BLaER1 (cell line): ENCODE measurements at regions not wholly inside any gene's neighbourhood (a gene's known extent, or its start where the extent isn't known, plus 50 kb on each side); places are given as distances from the start of the nearest gene placed in this dataset.
A peak's percentile ranks its signal among the peaks of the same experiment; 100 is the strongest.
"Not testable (repeated sequence)": the region's sequence is repeated elsewhere in the genome, so short reads cannot be mapped to it uniquely, and the experiment has no call there.

Experiments
- H3K27ac ChIP-seq: shearing (Covaris generic); formaldehyde crosslinking; 2 replicates; pipeline ENCODE4 v1.8.1; 2022
- H3K27me3 ChIP-seq: shearing (Covaris generic); formaldehyde crosslinking; 2 replicates; pipeline ENCODE4 v1.8.1; 2022
- H3K36me3 ChIP-seq: shearing (Covaris generic); formaldehyde crosslinking; 2 replicates; pipeline ENCODE4 v1.8.1; 2022
- H3K4me1 ChIP-seq: shearing (Covaris generic); formaldehyde crosslinking; 2 replicates; pipeline ENCODE4 v1.8.1; 2022
- H3K4me2 ChIP-seq: shearing (Covaris generic); formaldehyde crosslinking; 2 replicates; pipeline ENCODE4 v1.8.1; 2022
- H3K4me3 ChIP-seq: shearing (Covaris generic); formaldehyde crosslinking; 2 replicates; pipeline ENCODE4 v1.8.1; 2022
- H3K9ac ChIP-seq: shearing (Covaris generic); formaldehyde crosslinking; 2 replicates; pipeline ENCODE4 v1.8.1; 2022
- H3K9me3 ChIP-seq: shearing (Covaris generic); formaldehyde crosslinking; 2 replicates; pipeline ENCODE4 v1.8.1; 2022
- H4K20me1 ChIP-seq: shearing (Covaris generic); formaldehyde crosslinking; 2 replicates; pipeline ENCODE4 v1.8.1; 2022
- Cebpa-rat ChIP-seq: shearing (Covaris generic); IDR thresholded peaks from 2 replicates; pipeline ENCODE4 v1.8.1; 2022

DNA sequence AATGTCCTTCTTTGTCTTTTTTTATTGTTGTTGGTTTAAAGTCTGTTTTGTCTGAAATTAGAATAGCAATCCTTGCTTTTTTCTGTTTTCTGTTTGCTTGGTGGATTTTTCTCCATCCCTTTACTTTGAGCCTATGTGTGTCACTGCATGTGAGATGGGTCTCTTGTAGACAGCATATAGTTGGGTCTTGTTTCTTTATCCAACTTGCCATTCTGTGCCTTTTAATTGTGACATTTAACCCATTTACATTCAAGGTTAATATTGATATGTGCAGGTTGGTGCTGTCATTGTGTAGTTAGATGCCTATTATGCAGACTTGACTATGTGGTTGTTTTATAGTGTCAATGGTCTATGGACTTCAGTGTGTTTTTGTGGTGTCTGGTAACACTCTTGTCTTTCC is 197.5 kb upstream of the FN1 start:
- H3K27ac ChIP-seq: no peak overlapping the region
- no peaks in the 10 kb centered on the region for H3K4me1 ChIP-seq
- no peaks in the 10 kb centered on the region for H3K36me3 ChIP-seq
- no peaks in the 10 kb centered on the region for H3K27me3 ChIP-seq
- no peak overlapping the region for H3K9ac ChIP-seq
- no peak for TF ChIP-seq Cebpa-rat
- H3K4me3 ChIP-seq: no peak overlapping the region
- H3K4me2 ChIP-seq: no peak overlapping the region
- H4K20me1 ChIP-seq: no peaks in the 10 kb centered on the region
- peaks cover 17% of the 10 kb centered on the region for H3K9me3 ChIP-seq

GRCh38 chr2:215631696-215632095 is 195.8 kb upstream of the FN1 start:
- Histone ChIP-seq H3K36me3 (no peaks in the 10 kb centered on the region), H3K4me1 (no peaks in the 10 kb centered on the region), H3K9me3 (peaks cover 13% of the 10 kb centered on the region), H3K4me2 (no peak overlapping the region), H3K27me3 (no peaks in the 10 kb centered on the region), H3K27ac (no peak overlapping the region), H4K20me1 (no peaks in the 10 kb centered on the region), H3K4me3 (no peak overlapping the region), H3K9ac (no peak overlapping the region)
- no peak for TF ChIP-seq Cebpa-rat

GRCh38 chr2:215630796-215631195 is 194.9 kb upstream of the FN1 start:
- H3K9me3 ChIP-seq: peaks cover 13% of the 10 kb centered on the region
- H4K20me1 ChIP-seq, H3K27ac ChIP-seq, H3K4me3 ChIP-seq, H3K4me2 ChIP-seq, H3K4me1 ChIP-seq, H3K27me3 ChIP-seq, H3K9ac ChIP-seq, H3K36me3 ChIP-seq: not testable (repeated sequence)

- Histone ChIP-seq H3K4me2 (no peak overlapping the region), H3K4me1 (no peaks in the 10 kb centered on the region), H3K4me3 (no peak overlapping the region), H3K9me3 (peaks cover 6% of the 10 kb centered on the region; the same call in 1 of the 2 replicates), H3K36me3 (no peaks in the 10 kb centered on the region), H4K20me1 (no peaks in the 10 kb centered on the region), H3K27me3 (no peaks in the 10 kb centered on the region), H3K27ac (no peak overlapping the region), H3K9ac (no peak overlapping the region)
- TF ChIP-seq Cebpa-rat: no peak
These were observed 191.9 kb upstream of the FN1 start for GRCh38 chr2:215627771-215628170.

- no peak for TF ChIP-seq Cebpa-rat
These were observed 191.0 kb upstream of the FN1 start for GRCh38 chr2:215626812-215627281.

GRCh38 chr2:215626063-215626462 is 190.2 kb upstream of the FN1 start:
- Histone ChIP-seq H3K4me3 (no peak overlapping the region), H3K27ac (no peak overlapping the region), H3K4me2 (no peak overlapping the region)

More at GRCh38 chr2:215626812-215627281, 191.0 kb upstream of the FN1 start:
- no peak overlapping the region for H3K9ac ChIP-seq
- peaks cover 6% of the 10 kb centered on the region; the same call in 1 of the 2 replicates for H3K9me3 ChIP-seq
- no peak overlapping the region for H3K4me3 ChIP-seq
- no peaks in the 10 kb centered on the region for H3K36me3 ChIP-seq
- no peaks in the 10 kb centered on the region for H4K20me1 ChIP-seq
- no peaks in the 10 kb centered on the region for H3K27me3 ChIP-seq
- H3K4me1 ChIP-seq: no peaks in the 10 kb centered on the region
- H3K27ac ChIP-seq: no peak overlapping the region
- H3K4me2 ChIP-seq: no peak overlapping the region

DNA sequence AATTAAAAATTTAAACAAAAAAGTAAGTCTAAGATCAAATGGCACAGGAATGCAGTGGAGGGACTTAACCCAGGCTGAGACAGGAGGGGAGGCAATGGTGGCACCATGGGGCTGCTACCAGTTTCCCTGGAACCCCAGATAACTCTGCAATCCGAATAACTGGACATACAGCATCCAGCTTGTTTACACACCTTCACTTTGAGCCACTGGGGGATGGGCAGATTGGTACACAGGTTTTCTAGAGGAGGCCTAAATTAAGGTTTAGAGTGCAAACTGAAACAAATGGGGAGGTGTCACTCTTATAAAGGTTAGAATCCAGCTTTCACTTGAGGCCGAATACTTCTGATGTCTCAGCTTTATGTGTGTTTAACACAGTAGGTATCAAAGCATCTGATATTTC is 189.3 kb upstream of the FN1 start:
- Histone ChIP-seq H3K27ac (no peak overlapping the region), H3K9me3 (no peaks in the 10 kb centered on the region), H4K20me1 (no peaks in the 10 kb centered on the region), H3K27me3 (no peaks in the 10 kb centered on the region), H3K9ac (no peak overlapping the region), H3K4me2 (no peak overlapping the region), H3K4me1 (no peaks in the 10 kb centered on the region), H3K36me3 (no peaks in the 10 kb centered on the region), H3K4me3 (no peak overlapping the region)
- TF ChIP-seq Cebpa-rat: no peak

More at GRCh38 chr2:215626063-215626462, 190.2 kb upstream of the FN1 start:
- TF ChIP-seq Cebpa-rat: no peak
- Histone ChIP-seq H4K20me1 (no peaks in the 10 kb centered on the region), H3K4me1 (no peaks in the 10 kb centered on the region), H3K9me3 (peaks cover 6% of the 10 kb centered on the region; the same call in 1 of the 2 replicates), H3K36me3 (no peaks in the 10 kb centered on the region), H3K9ac (no peak overlapping the region), H3K27me3 (no peaks in the 10 kb centered on the region)

DNA sequence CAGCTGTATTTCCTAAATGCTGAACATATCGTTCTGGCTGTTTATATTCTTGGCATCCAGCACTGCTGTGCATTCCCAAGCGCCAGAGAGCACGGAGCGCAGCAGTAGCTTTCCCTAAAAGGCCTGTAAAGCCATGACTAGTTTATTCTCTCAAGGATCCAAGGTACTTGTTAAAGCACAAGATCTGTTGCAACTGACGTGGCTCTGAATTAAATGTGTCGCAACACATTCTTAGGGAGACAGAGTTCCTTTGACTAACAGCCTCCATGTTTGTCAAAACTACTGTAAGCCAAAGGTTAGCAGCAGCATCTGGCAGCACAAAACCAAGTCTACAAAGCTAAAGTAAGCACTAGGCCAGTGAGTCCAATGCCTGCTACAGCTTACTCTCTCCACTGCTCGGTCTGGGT is 188.6 kb upstream of the FN1 start:
- H3K4me2 ChIP-seq: no peak overlapping the region

GRCh38 chr2:215622837-215623236 is 187.0 kb upstream of the FN1 start:
- Histone ChIP-seq H3K9ac (no peak overlapping the region), H3K27ac (no peak overlapping the region), H3K4me1 (no peaks in the 10 kb centered on the region), H3K4me2 (no peak overlapping the region), H3K9me3 (no peaks in the 10 kb centered on the region), H3K4me3 (no peak overlapping the region), H3K36me3 (no peaks in the 10 kb centered on the region), H3K27me3 (no peaks in the 10 kb centered on the region), H4K20me1 (no peaks in the 10 kb centered on the region)
- TF ChIP-seq Cebpa-rat: no peak

More for the DNA sequence above, 188.6 kb upstream of the FN1 start:
- H3K4me3 ChIP-seq: no peak overlapping the region
- H3K4me1 ChIP-seq: no peaks in the 10 kb centered on the region
- no peaks in the 10 kb centered on the region for H3K9me3 ChIP-seq
- no peaks in the 10 kb centered on the region for H4K20me1 ChIP-seq
- H3K36me3 ChIP-seq: no peaks in the 10 kb centered on the region
- H3K9ac ChIP-seq: no peak overlapping the region
- H3K27me3 ChIP-seq: no peaks in the 10 kb centered on the region
- TF ChIP-seq Cebpa-rat: peak; percentile 50; the same call in 1 of the 2 replicates
- H3K27ac ChIP-seq: no peak overlapping the region

DNA sequence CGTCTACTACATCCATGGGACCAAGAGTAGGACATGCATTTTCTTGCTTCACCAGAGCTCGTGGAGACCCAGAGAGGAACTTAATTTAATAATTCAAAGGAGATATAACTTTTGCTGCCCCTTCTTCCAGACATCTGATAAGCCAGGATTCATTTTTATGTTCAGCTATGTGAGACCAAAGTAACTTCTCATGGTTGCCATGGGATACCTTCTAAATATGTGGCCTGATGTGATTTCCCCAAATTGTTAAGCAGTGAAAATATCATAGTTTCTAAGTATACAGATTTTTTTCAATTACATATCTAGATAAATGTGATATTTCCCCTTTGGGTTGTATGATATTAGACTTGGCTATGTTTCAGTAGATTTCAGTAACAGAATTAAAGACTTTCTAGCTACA is 185.5 kb upstream of the FN1 start:
- Histone ChIP-seq H3K36me3 (no peaks in the 10 kb centered on the region), H3K9me3 (no peaks in the 10 kb centered on the region), H3K4me2 (no peak overlapping the region), H3K9ac (no peak overlapping the region), H3K4me1 (no peaks in the 10 kb centered on the region), H3K4me3 (no peak overlapping the region), H4K20me1 (no peaks in the 10 kb centered on the region), H3K27me3 (no peaks in the 10 kb centered on the region), H3K27ac (no peak overlapping the region)
- no peak for TF ChIP-seq Cebpa-rat

- H3K4me2 ChIP-seq: no peak overlapping the region
- H3K4me3 ChIP-seq: no peak overlapping the region
- no peaks in the 10 kb centered on the region for H3K27me3 ChIP-seq
- no peaks in the 10 kb centered on the region for H3K4me1 ChIP-seq
- TF ChIP-seq Cebpa-rat: no peak
- H3K27ac ChIP-seq: no peak overlapping the region
- H4K20me1 ChIP-seq: no peaks in the 10 kb centered on the region
- H3K9me3 ChIP-seq: no peaks in the 10 kb centered on the region
- H3K9ac ChIP-seq: no peak overlapping the region
- no peaks in the 10 kb centered on the region for H3K36me3 ChIP-seq
These were observed 184.7 kb upstream of the FN1 start for GRCh38 chr2:215620528-215620927.
